Stimulated activated CD4-positive, alpha-beta T cell treated with anti-CD3 and anti-CD28 coated beads, Interleukin-1b, Interleukin-23, amount 100 ng/mL, for 24 hours (primary cell): ENCODE measurements at regions not wholly inside any gene's neighbourhood (a gene's known extent, or its start where the extent isn't known, plus 50 kb on each side); places are given as distances from the start of the nearest gene placed in this dataset.
"Not testable (repeated sequence)": the region's sequence is repeated elsewhere in the genome, so short reads cannot be mapped to it uniquely, and the experiment has no call there.

Experiments
- DNase-seq, 4 experiments: peaks; one replicate each; pipeline ENCODE4 v3.0.0-alpha.2; 2020; ENCODE audit warnings: low read depth in 4 of 4, low spot score in 1 of 4

- DNase-seq = no peak
Observed at GRCh38 chr6:133099573-133099972, 141.6 kb upstream of the EYA4 start.

GRCh38 chr6:133100865-133101264 lies 140.3 kb upstream of the EYA4 start:
- DNase-seq = no peak

DNA sequence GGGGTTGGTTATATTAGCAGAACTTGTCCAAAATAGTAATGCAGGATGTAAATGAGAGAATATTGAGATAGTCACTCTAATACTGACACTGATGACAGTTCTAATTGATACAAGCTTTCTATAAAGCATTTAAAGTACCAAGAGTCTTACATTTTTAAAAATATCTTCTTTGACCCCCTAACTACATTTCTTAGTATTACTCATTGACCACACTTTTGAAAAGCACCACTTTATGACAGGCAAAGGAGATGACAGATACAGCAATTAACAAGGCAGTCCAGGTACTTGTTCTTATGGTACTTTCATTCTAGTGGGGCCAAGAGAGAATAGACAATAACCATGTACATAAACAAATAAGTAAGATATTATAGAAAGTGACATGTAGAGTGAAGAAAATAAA lies 139.4 kb upstream of the EYA4 start:
- no peak for DNase-seq

GRCh38 chr6:133106934-133107333 lies 134.2 kb upstream of the EYA4 start:
- no peak for DNase-seq

DNA sequence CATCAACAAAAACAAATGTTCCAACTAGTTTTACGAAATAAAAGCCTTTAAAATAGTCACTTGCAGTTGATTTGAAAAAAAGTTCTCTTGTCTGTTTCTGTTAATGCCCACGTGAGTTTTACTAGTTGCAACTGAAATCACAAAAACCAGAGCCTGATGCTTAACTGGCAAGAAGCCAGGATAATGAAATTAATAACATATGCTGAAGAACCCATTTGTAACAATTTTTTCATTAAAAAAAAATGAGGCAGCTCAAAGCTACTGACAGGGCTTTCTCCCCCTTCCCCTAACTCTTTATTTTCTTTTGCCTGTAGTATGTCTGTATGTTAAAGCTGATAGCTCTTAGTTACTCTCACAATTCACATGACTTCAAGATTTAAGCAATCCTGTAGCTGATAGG lies 132.7 kb upstream of the EYA4 start:
- DNase-seq = no peak

DNA sequence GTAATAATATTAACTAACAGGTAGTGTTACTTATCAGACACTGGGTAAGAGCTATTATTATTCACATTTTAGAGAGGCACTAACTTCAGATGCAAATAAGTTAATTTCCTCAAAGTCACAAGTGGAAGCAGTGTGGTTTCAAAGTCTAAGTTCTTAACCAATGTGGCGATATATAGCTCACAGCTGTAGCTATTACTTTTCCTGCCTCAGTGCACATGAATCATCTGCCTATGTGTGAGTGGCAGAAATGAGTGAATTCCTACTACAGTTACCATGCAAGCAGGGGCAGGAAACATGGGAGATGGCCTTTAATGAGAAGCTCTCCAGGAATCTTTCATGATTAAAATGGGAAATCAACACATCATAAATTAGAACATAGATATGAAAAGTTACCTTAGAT lies 126.2 kb upstream of the EYA4 start:
- no peak for DNase-seq

DNA sequence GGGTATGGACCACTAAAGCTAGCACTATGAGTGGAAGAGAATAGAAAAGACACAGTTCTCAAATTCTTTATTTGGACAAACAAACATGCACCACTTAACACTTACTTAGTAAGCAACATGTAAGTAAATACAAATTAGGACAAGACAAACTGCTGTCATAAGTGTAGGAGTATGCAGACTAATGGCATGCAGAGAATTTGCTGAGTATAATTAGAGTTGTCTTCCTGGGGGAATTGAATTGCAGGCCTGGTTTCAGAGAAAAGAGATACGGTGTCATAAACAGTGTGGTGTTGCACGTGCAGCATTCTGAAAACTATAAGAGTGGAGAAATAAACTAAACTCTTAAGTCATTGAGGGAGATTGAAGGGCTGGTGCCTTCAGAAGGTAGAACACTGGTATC lies 125.2 kb upstream of the EYA4 start:
- DNase-seq = no peak

DNA sequence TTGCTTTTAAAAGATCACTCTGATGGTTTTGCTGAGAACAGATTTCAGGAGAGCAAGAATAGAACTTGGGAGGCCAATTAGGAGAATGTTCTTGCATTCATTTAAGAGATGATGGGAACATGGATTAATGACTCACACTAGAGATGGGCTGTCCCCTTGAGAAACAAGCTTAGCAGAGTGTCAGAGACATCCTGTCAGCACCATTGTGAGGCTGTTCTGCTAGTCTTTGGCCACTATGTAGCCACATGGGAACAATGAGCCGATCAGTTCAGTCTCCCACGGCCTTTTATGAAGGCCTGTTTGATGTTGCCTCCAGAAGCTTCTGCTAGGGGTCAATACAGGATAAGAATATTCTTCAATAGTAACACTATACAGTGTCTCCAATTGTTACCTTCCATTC lies 113.0 kb upstream of the EYA4 start:
- no peak for DNase-seq

DNA sequence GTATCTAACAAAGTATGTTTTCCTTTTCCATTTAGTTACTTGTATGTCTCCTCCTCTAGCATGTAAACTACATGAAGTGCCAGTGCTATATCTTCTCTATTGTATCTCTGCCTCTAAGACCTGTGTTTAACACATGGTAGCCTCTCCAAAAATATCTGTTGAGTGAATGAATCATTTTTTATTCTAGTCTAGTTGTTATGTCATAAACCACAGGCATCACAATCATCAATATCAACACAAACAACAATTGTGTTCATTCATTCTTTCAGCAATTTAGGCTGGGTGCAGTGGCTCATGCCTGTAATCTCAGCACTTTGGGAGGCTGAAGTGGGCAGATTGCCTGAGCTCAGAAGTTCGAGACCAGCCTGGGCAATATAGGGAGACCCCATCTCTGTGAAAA lies 111.6 kb upstream of the EYA4 start:
- DNase-seq = no peak

DNA sequence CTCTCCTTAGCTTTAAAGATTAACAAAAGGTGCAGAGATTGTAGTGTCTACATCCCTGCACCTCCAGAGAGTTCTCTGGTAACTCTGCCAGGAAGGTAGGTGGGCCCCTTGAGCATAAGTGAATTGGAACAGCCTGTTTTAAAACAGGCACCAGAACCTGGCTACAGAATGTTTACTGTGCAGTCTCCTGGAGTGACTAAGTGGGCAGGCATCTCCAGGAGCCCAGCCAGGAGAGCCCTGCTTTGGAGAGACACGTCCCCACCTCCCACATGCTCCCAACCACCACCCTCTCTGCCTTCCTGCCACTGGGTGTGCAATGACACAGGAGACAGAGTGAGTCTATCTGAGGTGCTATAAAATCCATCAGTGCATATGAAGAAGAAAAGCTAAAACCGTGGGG lies 110.3 kb upstream of the EYA4 start:
- DNase-seq = no peak

DNA sequence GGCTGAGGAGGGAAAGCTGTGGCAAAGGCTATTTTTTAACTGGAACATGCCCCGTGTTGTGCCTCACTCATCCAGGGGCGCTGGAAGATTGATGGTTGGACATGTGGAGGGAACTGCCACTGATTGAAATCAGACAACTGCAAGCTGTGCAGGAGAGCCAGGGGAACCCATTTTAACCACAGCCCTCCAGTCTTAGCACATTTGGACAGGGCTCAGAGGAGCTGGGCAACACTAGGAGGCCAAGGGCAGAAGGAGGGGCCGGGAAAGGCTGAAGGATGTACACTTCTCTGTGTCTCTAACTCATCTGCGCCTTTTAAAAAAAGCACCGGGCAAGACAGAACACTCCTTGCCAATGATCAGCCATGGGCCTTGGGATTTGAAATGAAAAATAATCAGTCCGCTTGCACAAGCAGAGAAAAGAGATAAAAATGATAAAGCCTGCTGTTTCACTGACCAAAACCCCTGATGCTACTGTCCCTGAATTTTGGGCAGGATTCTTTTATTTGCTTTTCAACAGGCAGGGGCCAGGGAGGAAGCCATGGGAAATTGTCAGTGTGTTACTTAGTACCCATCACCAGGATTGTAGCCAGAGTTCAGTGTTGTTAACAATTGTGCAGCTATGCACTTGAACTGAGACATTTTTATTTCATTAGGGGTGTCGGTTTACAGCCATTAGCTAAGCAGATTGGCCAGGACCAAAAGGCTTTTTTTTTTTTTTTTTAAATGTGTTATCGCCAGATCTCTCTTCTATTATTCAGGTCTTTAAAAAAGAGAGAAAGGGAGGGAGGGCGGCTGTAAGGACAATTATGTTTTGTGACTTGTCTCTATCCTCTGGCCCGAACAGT lies 109.3 kb upstream of the EYA4 start:
- no peak for DNase-seq

- DNase-seq = no peak
Observed at GRCh38 chr6:133132466-133132971, 108.6 kb upstream of the EYA4 start.

DNA sequence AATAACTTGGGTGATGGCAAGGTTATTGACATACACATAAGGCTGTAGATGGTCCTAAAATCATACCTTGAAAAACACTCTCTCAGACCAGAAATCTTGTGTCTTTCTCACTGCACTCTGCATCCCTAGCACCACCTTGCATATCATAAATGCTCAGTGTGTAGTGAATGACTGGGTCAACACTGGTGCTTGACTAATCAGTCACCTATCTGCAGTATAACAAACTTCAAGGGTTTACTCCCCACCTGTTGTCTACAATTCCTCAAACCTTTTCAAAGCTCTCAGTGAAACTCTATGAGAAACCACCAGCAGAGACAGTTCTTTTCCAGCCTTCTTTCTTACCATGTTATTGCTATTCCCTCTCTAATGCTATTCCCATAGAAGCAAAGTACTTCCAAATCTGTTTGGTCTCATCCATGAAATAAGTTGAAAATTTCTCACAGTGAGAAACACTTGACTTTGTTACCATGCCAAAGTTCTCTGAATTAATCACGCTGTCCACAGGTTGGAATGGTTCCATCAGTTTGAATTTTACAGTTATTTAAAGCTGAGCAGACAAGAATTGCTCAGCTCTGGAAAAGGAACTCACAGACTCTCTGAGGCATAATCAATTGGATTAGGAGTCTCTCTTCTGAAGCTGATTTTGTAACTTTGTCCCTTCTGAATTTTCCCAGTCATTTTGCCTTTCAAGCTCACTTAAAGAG lies 104.8 kb upstream of the EYA4 start:
- no peak for DNase-seq

- DNase-seq = not testable (repeated sequence)
Observed at GRCh38 chr6:133147470-133148184, 93.5 kb upstream of the EYA4 start.

DNA sequence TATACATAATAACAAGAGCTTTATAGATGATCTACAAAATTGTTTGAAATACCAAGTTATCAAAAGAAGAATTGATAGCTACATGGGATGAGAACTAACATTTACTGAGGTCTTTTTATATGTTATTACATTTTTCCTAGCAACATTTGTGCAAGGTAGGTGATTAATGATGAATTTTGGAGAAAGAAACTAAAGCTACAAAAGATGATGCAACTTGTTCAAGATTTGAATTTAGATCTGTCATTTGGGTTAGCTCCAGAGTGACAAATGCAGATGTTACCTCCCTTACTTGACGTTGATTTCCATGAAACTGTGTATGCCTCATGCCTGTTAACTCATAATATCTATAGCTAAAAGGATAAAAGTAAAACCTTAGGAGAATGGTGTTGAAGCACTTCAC lies 84.5 kb upstream of the EYA4 start:
- DNase-seq = no peak

- no peak for DNase-seq
Observed at GRCh38 chr6:133157995-133158394, 83.2 kb upstream of the EYA4 start.

DNA sequence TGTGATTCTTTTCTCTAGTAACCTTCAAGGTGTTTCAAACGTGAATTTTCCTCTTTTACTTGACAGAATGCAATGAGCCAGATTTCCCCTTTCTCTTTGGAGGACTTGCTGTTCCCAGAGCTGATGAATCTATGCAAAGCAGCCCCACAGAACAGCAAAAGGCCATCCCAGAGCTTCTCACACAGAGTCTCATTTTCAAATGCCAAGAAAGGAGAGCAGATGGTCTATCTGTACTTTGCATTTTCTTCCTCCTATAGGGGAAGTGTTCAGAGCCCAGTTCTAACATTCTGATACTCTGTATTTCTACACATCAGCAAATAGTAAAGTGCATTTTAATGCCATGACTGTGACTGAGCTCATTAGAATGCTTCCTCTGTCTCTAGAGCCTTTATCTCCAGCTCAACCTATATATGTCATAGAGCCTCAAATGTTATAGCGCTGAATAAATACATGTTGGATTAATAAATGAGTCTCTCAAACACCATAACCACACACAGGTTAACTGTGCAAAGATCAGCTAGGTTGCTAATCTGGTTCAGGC lies 81.8 kb upstream of the EYA4 start:
- no peak for DNase-seq

GRCh38 chr6:133160536-133160935 lies 80.6 kb upstream of the EYA4 start:
- no peak for DNase-seq

DNA sequence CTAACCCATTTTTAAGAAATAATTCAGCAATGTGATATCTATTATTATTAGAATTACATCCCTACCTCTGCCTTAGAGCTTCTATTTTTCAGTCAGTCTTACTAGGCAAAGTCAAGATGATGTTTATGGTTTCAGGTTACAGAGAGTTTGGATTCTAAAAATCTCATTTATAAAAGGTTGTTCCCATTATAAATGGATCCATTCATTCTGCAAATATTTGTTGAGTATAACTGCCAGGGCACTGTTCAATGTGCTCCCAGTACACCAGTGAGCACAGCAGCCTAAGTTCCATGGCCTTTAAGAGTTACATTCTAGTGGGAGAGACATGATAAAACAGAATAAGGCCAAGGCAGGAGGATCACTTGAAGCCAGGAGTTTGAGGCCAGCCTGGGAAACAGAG lies 75.9 kb upstream of the EYA4 start:
- DNase-seq = no peak

GRCh38 chr6:133166766-133167165 lies 74.4 kb upstream of the EYA4 start:
- no peak for DNase-seq

DNA sequence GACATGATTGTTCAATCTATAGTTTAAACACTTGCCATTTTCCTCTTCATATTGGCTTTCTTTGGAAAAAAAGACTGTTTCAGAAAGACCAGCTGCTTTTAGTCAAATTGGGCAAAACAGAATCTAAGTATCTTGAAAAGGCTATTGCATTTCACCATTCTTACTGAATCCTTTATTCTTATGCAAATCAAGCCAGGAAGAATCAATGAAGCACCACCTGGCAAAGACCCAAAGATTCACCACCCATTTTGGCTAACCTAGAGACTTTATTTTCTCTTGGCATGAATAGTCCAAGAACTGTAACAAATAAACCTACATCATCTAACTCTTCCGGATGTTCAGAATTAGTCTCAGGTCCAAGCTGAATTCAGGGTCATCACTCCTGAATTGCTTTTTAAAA lies 71.3 kb upstream of the EYA4 start:
- no peak for DNase-seq

DNA sequence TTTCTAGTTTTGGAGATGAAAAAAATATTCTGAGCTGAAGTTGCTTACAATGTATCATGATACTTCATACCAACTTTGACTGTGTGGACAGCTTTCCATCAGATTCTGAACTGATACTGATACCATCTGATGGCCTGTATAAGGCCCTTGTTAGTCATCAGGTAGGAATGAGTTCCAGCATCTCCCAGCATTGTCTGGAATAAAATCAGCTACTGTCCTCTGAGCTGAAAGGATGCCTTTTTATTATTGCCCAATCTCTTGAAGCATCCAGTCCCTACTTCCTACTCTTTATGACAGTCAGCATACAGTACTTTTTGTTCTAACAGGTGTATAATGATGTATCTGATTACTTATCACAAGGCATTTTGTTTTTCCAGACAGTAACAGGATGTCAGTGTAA lies 70.6 kb upstream of the EYA4 start:
- no peak for DNase-seq
